Keratinocyte (primary cell): ENCODE measurements at regions not wholly inside any gene's neighbourhood (a gene's known extent, or its start where the extent isn't known, plus 50 kb on each side); places are given as distances from the start of the nearest gene placed in this dataset.
"Not testable (repeated sequence)": the region's sequence is repeated elsewhere in the genome, so short reads cannot be mapped to it uniquely, and the experiment has no call there.

ENCODE experiments used
- DNase-seq: peaks from one replicate; pipeline ENCODE4 v3.0.0-alpha.2; 2011; ENCODE audit warnings: low read depth, missing footprints, low spot score
- FAIRE-seq: peaks from 2 replicates; lab custom pipeline; 2011; peaks lifted over from hg19 to GRCh38; lab: Jason Lieb, UNC
- H2AFZ ChIP-seq: 2 replicates; pipeline ENCODE4 v1.6.0; 2012; ENCODE audit warnings: low read length, control low read depth, inconsistent platforms; ENCODE audit not compliant: control insufficient read depth
- H3K27ac ChIP-seq: 2 replicates; pipeline ENCODE4 v1.5.1; 2011; ENCODE audit warnings: low read length; ENCODE audit not compliant: control insufficient read depth, insufficient read depth
- H3K27me3 ChIP-seq: 3 replicates; pipeline ENCODE4 v1.6.0; 2011; ENCODE audit warnings: low read length; ENCODE audit not compliant: control insufficient read depth, insufficient read depth; ENCODE audit errors: extremely low read depth
- H3K36me3 ChIP-seq, 2 experiments: 2 replicates in 1 of 2; 3 replicates in 1 of 2; pipeline ENCODE4 v1.5.1; 2011; ENCODE audit warnings: low read length in 2 of 2, mild to moderate bottlenecking in 1 of 2; ENCODE audit not compliant: control insufficient read depth in 2 of 2, insufficient read depth in 2 of 2; ENCODE audit errors: extremely low read depth in 1 of 2
- H3K4me1 ChIP-seq: 3 replicates; pipeline ENCODE4 v1.5.1; 2011; ENCODE audit warnings: low read length; ENCODE audit not compliant: control insufficient read depth, insufficient read depth; ENCODE audit errors: extremely low read depth
- H3K4me2 ChIP-seq: 3 replicates; pipeline ENCODE4 v1.6.0; 2011; ENCODE audit warnings: low read depth, low read length; ENCODE audit not compliant: control insufficient read depth, insufficient read depth; ENCODE audit errors: extremely low read depth
- H3K4me3 ChIP-seq, 3 experiments: fragments of 200-600 bp in 1 of 3; sonication (generic) in 1 of 3; 2 replicates in 2 of 3; 3 replicates in 1 of 3; pipeline ENCODE4 v1.5.1; 2011 to 2016; ENCODE audit warnings: low read length in 3 of 3, mild to moderate bottlenecking in 3 of 3, control low read depth in 2 of 3, inconsistent platforms in 1 of 3, low read depth in 1 of 3, mixed read lengths in 1 of 3, mixed run types in 1 of 3, moderate library complexity in 1 of 3; ENCODE audit not compliant: control insufficient read depth in 2 of 3, insufficient read depth in 2 of 3; ENCODE audit errors: extremely low read depth in 1 of 3
- H3K79me2 ChIP-seq: 2 replicates; pipeline ENCODE4 v1.6.0; 2012; ENCODE audit warnings: low read length; ENCODE audit not compliant: control insufficient read depth, insufficient read depth
- H3K9ac ChIP-seq: 3 replicates; pipeline ENCODE4 v1.6.0; 2011; ENCODE audit warnings: low read length; ENCODE audit not compliant: control insufficient read depth, insufficient read depth; ENCODE audit errors: extremely low read depth
- H3K9me1 ChIP-seq: 3 replicates; pipeline ENCODE4 v1.6.0; 2011; ENCODE audit warnings: low read length; ENCODE audit not compliant: control insufficient read depth, insufficient read depth; ENCODE audit errors: extremely low read depth
- H3K9me3 ChIP-seq: 2 replicates; pipeline ENCODE4 v1.5.1; 2012; ENCODE audit warnings: low read depth, low read length; ENCODE audit not compliant: control insufficient read depth
- H4K20me1 ChIP-seq: 3 replicates; pipeline ENCODE4 v1.6.0; 2011; ENCODE audit warnings: low read length; ENCODE audit not compliant: control insufficient read depth, insufficient read depth; ENCODE audit errors: extremely low read depth
- CTCF ChIP-seq, 3 experiments: IDR thresholded peaks in 1 of 3; conservative IDR thresholded peaks in 1 of 3; optimal IDR thresholded peaks in 1 of 3; 2 replicates in 2 of 3; 3 replicates in 1 of 3; pipeline versions ENCODE3 to v1.5.1; 2011; ENCODE audit warnings: low read length in 3 of 3, mild to moderate bottlenecking in 3 of 3, moderate library complexity in 2 of 3, control low read depth in 1 of 3, inconsistent platforms in 1 of 3; ENCODE audit not compliant: insufficient read depth in 2 of 3; ENCODE audit errors: extremely low read depth in 1 of 3
- EZH2 ChIP-seq: IDR thresholded peaks from one replicate; pipeline ENCODE4 v1.6.1; 2012; ENCODE audit warnings: inconsistent platforms, mild to moderate bottlenecking, low read length, moderate library complexity
- dilution Hi-C: fragments of 300-500 bp; cut with MboI; formaldehyde crosslinking; loops from one replicate; pipeline ENCODE4 v1.7.0; 2020; ENCODE audit warnings: low sequenced_read_pairs; ENCODE audit not compliant: extremely low pct_ligation_motif_present

GRCh38 chr9:102728946-102729345 lies 266.2 kb upstream of the CYLC2 start:
- Histone ChIP-seq H3K4me3 (no peak overlapping the region), H3K36me3 (no peaks in the 10 kb centered on the region), H3K9ac (no peak overlapping the region), H2AFZ (no peak overlapping the region), H3K9me3 (no peaks in the 10 kb centered on the region), H3K27ac (no peak overlapping the region), H3K4me2 (no peak overlapping the region), H3K9me1 (no peaks in the 10 kb centered on the region), H4K20me1 (no peaks in the 10 kb centered on the region), H3K79me2 (no peaks in the 10 kb centered on the region), H3K4me1 (no peaks in the 10 kb centered on the region), H3K27me3 (no peaks in the 10 kb centered on the region)
- FAIRE-seq (no peak), DNase-seq (no peak)
- dilution Hi-C loops, result no loop called here
- no peak for TF ChIP-seq CTCF (optimal IDR thresholded peaks at IDR 0.05 in 1 of 3, IDR thresholded peaks at IDR 0.05 in 1 of 3, conservative IDR thresholded peaks at IDR 0.05 in 1 of 3; ENCODE audit: extremely low read depth in 1 of 3, insufficient read depth in 2 of 3, low read length in 3 of 3)
- TF ChIP-seq EZH2, result no peak

- Histone ChIP-seq H3K36me3 (no peaks in the 10 kb centered on the region), H3K9me1 (no peaks in the 10 kb centered on the region), H2AFZ (no peak overlapping the region), H3K4me1 (no peaks in the 10 kb centered on the region), H3K79me2 (no peaks in the 10 kb centered on the region), H3K27ac (no peak overlapping the region), H3K9me3 (no peaks in the 10 kb centered on the region), H3K4me2 (no peak overlapping the region), H4K20me1 (no peaks in the 10 kb centered on the region), H3K9ac (no peak overlapping the region), H3K27me3 (no peaks in the 10 kb centered on the region), H3K4me3 (no peak overlapping the region)
- dilution Hi-C loops, result no loop called here
- no peak for TF ChIP-seq EZH2
- TF ChIP-seq CTCF (optimal IDR thresholded peaks at IDR 0.05 in 1 of 3, IDR thresholded peaks at IDR 0.05 in 1 of 3, conservative IDR thresholded peaks at IDR 0.05 in 1 of 3; ENCODE audit: extremely low read depth in 1 of 3, insufficient read depth in 2 of 3, low read length in 3 of 3), result no peak
- DNase-seq (no peak), FAIRE-seq (no peak)
Observed at GRCh38 chr9:102714184-102714583, 280.9 kb upstream of the CYLC2 start.

- H2AFZ ChIP-seq, H3K4me2 ChIP-seq, H3K9me1 ChIP-seq, H3K36me3 ChIP-seq, H3K9me3 ChIP-seq, H3K9ac ChIP-seq, H3K79me2 ChIP-seq, H3K27ac ChIP-seq, dilution Hi-C loops, H3K27me3 ChIP-seq, DNase-seq, H4K20me1 ChIP-seq, FAIRE-seq, H3K4me3 ChIP-seq, H3K4me1 ChIP-seq: not testable (repeated sequence)
Observed at GRCh38 chr9:102712910-102713309, 282.2 kb upstream of the CYLC2 start.
